C1 segment of cervical spinal cord (tissue), 14 donors: ENCODE measurements at regions not wholly inside any gene's neighbourhood (a gene's known extent, or its start where the extent isn't known, plus 50 kb on each side); places are given as distances from the start of the nearest gene placed in this dataset.
"Not testable (repeated sequence)": the region's sequence is repeated elsewhere in the genome, so short reads cannot be mapped to it uniquely, and the experiment has no call there.

Source experiments
- DNase-seq, 14 donors: peaks; one replicate each; lab custom pipeline; 2025; lab: John Stamatoyannopoulos, UW

- DNase-seq = no peak
Observed at GRCh38 chr9:90189306-90189705, 453.3 kb downstream of the DIRAS2 start.

DNA sequence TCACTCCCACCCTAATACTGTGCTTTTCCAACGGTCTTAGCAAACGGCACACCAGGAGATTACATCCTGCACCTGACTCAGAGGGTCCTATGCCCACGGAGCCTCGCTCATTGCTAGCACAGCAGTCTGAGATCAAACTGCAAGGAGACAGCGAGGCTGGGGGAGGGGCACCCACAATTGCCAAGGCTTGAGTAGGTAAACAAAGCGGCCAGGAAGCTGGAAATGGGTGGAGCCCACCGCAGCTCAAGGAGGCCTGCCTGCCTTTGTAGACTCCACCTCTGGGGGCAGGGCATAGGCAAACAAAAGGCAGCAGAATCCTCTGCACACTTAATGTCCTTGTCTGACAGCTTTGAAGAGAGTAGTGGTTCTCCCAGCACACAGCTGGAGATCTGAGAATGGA is 450.2 kb downstream of the DIRAS2 start:
- not testable (repeated sequence) for DNase-seq

GRCh38 chr9:90198956-90199355 is 443.7 kb downstream of the DIRAS2 start:
- no peak for DNase-seq

DNA sequence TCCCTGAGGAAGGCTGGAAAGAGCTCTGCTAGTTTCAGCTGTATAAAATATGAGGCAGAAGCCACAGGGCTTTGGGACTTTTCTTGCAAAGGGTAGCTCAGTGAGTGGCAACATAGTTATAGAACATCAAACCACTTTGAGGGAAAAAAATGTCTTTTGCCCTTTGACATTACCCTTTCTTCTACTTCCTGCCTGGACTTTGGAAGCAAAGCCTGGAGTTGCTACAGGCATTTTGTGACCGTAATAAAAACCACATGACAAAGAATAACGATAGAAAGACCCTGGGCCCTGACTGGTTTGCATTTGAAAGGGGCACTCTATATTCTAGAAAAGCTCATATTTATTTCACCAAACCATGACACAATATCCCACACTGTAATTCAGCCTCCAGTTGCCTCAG is 440.9 kb downstream of the DIRAS2 start:
- no peak for DNase-seq

GRCh38 chr9:90204128-90204831 is 438.3 kb downstream of the DIRAS2 start:
- no peak for DNase-seq

GRCh38 chr9:90213045-90213444 is 429.6 kb downstream of the DIRAS2 start:
- DNase-seq = peak in 4 of 14 donors; percentile 4 to 41 (median 26)

- peak in 1 of 14 donors; percentile 4 for DNase-seq
Observed at GRCh38 chr9:90219548-90220118, 423.0 kb downstream of the DIRAS2 start.

- DNase-seq = not testable (repeated sequence)
Observed at GRCh38 chr9:90221899-90222298, 420.7 kb downstream of the DIRAS2 start.

DNA sequence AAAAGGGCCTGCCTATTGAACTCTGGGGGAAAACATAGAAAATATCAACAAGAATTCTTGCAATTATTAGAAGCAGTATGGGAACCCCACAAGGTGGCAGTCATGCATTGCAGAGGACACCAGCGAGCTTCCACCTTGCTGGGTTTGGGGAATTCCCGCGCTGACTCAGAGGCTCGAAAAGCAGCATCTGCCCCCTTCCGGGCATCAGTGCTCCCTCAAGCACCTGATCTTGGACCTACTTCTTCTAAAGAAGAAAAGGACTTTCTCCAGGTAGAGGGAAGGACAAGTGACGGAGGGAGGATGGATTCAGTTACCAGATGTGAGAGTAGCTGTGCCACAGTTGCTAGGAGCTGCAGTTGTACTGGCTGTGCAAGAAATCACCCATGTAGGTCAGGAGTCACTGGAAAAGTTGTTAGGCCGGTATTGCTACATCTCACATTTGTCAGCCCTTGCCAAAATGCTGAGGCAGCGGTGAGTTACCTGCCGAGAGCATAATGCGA is 415.7 kb downstream of the DIRAS2 start:
- peak in 5 of 14 donors; percentile 3 to 38 (median 13) for DNase-seq

GRCh38 chr9:90233081-90233480 is 409.5 kb downstream of the DIRAS2 start:
- not testable (repeated sequence) for DNase-seq

DNA sequence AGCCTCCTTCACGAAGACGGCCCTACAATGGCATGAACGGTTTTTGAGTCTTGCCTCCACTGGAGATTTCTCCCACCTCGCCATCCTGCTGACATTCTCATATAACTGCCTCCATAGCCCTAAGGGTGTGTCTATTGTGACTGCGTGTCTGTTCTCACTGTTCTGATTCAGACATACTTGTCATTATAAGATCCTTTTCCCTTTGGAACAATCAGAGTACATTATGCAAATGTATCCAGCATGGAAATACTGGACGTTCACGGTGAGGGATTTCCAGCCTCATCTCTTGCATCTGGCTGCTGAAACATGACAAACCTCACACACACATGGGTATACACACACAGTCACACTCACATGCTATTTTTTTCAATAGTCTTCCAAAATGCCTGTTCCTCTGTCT is 402.1 kb downstream of the DIRAS2 start:
- DNase-seq = no peak

- no peak for DNase-seq
Observed at GRCh38 chr9:90245661-90246060, 397.0 kb downstream of the DIRAS2 start.

DNA sequence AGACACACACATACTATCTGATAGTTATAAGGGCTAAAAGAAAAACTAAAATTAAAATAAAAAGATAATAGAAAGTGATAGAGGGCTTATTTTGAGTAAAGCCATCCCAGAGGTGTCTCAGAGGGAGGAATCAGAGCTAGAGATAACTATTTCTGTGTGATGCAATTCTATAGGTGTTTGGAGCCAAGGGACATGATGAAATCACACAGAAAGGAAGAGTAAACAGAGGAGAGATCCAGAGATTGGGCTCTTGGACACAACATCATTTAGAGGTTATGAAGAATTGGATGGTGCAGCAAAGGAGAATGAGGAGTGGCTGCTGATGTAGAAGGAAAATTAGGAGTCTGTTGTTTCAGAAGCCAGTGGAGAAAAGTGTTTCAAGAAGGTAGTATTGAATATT is 393.5 kb downstream of the DIRAS2 start:
- DNase-seq = no peak

DNA sequence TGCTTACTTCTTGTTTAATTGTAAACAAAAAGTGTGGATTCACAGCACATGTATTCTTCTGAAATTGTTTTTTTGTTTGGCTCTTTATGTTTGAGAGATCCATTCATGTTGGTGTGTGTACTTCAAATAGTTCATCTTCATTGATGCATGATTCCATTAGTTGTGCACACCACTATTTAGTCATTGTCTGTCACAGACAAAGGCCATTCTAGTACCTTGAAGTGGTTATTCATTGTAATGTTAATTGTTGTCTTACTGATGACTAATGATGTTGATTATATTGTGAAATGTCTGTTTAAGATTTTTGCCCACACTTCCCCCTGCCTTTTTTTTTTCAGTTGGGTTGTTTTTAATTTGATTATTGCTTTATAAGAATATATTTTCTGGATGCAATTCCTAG is 391.3 kb downstream of the DIRAS2 start:
- no peak for DNase-seq

DNA sequence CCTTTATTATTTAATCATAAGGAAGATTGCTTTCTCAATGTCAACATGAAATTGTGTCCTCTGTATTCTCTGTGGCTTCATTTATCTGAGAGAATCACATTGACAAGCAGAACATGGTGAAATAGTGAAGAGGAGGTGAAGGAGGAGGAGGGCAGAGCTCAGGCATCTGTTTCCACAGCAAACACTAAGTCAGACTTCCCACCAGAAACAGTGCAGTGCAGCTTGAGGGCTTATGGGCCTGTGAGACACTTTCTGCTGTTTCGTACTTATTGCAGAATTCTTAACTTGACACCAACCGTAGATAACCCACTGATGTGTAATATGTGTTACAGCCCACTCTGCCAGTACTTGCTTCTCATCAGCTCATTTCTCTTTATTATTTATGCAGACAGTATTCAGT is 386.3 kb downstream of the DIRAS2 start:
- DNase-seq = no peak

DNA sequence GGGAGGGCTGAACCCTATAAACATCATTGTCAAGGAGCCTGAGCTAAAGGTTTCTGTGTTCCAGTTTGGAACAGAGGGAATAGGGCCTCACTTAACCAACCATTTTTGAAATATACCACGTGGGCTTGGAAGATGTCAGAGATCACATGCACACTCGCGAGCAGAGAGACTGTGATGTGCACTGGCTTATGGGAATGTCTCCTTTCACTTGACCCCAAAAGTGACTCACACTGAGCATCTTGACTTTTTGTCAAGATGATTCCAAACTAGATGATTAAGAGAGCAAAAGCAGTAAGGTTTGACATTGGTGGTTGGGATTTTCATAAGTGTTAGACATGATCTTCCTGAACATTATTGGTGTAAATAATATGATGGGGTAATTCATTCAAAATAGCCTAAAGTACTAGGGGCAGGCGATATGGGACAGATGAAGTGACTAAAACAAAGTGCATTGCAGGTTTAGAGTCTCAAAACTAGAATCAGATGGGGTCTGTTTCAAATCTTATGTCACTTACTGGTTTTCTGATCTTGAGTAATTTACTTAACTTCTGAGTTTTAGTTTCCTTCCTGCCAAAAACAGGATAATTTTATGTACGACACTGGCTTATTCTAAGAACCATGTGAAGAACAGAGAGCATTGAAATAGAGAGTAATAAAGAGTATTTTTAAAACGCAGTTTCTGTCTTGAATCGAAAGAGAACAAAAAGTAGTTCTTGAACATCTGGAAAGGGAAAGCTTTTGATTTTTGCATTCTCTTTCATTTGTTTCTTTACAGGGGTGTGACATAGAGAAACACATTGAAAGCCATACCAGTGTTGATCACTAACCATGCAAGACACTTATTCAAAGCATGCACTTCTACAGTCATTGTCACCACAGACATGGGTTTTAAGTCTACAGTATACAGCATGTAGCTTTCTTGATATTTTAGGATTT is 383.0 kb downstream of the DIRAS2 start:
- no peak for DNase-seq

- no peak for DNase-seq
Observed at GRCh38 chr9:90261698-90262097, 380.9 kb downstream of the DIRAS2 start.

- no peak for DNase-seq
Observed at GRCh38 chr9:90268613-90269012, 374.0 kb downstream of the DIRAS2 start.

- no peak for DNase-seq
Observed at GRCh38 chr9:90271707-90272106, 370.9 kb downstream of the DIRAS2 start.

- DNase-seq = no peak
Observed at GRCh38 chr9:90274725-90275124, 367.9 kb downstream of the DIRAS2 start.

- peak in 1 of 14 donors; percentile 89 for DNase-seq
Observed at GRCh38 chr9:90285946-90286345, 356.7 kb downstream of the DIRAS2 start.
